Keratinocyte (primary cell): ENCODE measurements at regions not wholly inside any gene's neighbourhood (a gene's known extent, or its start where the extent isn't known, plus 50 kb on each side); places are given as distances from the start of the nearest gene placed in this dataset.

Source experiments
- CTCF ChIP-seq, 3 experiments: IDR thresholded peaks in 1 of 3; conservative IDR thresholded peaks in 1 of 3; optimal IDR thresholded peaks in 1 of 3; 2 replicates in 2 of 3; 3 replicates in 1 of 3; pipeline versions ENCODE3 to v1.5.1; 2011; ENCODE audit warnings: low read length in 3 of 3, mild to moderate bottlenecking in 3 of 3, moderate library complexity in 2 of 3, control low read depth in 1 of 3, inconsistent platforms in 1 of 3; ENCODE audit not compliant: insufficient read depth in 2 of 3; ENCODE audit errors: extremely low read depth in 1 of 3
- EZH2 ChIP-seq: IDR thresholded peaks from one replicate; pipeline ENCODE4 v1.6.1; 2012; ENCODE audit warnings: inconsistent platforms, mild to moderate bottlenecking, low read length, moderate library complexity

- TF ChIP-seq CTCF (optimal IDR thresholded peaks at IDR 0.05 in 1 of 3, IDR thresholded peaks at IDR 0.05 in 1 of 3, conservative IDR thresholded peaks at IDR 0.05 in 1 of 3; ENCODE audit: extremely low read depth in 1 of 3, insufficient read depth in 2 of 3, low read length in 3 of 3) (no peak), EZH2 (no peak)
Measured at GRCh38 chr4:151983854-151984253, 223.0 kb upstream of the GATB start.
